MM.1S (cell line): ENCODE measurements at regions not wholly inside any gene's neighbourhood (a gene's known extent, or its start where the extent isn't known, plus 50 kb on each side); places are given as distances from the start of the nearest gene placed in this dataset.

ENCODE experiments used
- EZH2 ChIP-seq: fragments of 300-600 bp; sonication (generic); optimal IDR thresholded peaks from 2 replicates; pipeline ENCODE3; 2017; ENCODE audit warnings: low read depth, mild to moderate bottlenecking, antibody characterized with exemption, low read length, mixed read lengths
- EZH2phosphoT487 ChIP-seq: fragments of 300-600 bp; sonication (generic); IDR thresholded peaks from 2 replicates; pipeline ENCODE4 v1.6.1; 2018; ENCODE audit warnings: antibody characterized with exemption, low read length
- TF ChIP-seq, protein P1 (sequence below): fragments of 300-600 bp; sonication (generic); IDR thresholded peaks from 2 replicates; pipeline ENCODE4 v1.5.1; 2016; ENCODE audit warnings: antibody characterized with exemption, low read length, mixed read lengths

DNA sequence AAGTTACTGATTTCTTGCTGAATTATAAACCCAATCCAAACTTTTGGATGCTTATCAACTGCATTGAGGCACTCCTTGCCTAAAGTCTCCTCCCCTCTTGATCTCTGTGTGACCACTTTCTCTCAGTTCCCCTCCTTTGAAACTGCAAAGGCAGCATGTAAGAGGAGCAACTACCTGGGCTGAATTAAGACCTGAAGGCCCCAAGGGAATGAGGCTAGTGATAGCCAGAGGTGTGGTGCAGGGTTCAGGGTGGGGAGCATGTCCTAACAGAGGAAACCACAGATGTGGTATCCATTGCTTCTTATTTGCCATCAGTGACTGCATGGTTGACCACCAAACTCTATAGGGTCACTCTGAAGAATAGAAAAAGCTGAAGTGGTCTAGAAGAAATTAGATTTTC lies 557.9 kb downstream of the TNS1 start:
- TF ChIP-seq, protein P1, sequence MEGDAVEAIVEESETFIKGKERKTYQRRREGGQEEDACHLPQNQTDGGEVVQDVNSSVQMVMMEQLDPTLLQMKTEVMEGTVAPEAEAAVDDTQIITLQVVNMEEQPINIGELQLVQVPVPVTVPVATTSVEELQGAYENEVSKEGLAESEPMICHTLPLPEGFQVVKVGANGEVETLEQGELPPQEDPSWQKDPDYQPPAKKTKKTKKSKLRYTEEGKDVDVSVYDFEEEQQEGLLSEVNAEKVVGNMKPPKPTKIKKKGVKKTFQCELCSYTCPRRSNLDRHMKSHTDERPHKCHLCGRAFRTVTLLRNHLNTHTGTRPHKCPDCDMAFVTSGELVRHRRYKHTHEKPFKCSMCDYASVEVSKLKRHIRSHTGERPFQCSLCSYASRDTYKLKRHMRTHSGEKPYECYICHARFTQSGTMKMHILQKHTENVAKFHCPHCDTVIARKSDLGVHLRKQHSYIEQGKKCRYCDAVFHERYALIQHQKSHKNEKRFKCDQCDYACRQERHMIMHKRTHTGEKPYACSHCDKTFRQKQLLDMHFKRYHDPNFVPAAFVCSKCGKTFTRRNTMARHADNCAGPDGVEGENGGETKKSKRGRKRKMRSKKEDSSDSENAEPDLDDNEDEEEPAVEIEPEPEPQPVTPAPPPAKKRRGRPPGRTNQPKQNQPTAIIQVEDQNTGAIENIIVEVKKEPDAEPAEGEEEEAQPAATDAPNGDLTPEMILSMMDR, result no peak
- TF ChIP-seq EZH2phosphoT487 (no peak), EZH2 (no peak)
